Stimulated activated CD4-positive, alpha-beta T cell treated with anti-CD3 and anti-CD28 coated beads, Interleukin-4, amount 100 ng/mL, for 24 hours (primary cell): ENCODE measurements at regions not wholly inside any gene's neighbourhood (a gene's known extent, or its start where the extent isn't known, plus 50 kb on each side); places are given as distances from the start of the nearest gene placed in this dataset.
A peak's percentile ranks its signal among the peaks of the same experiment; 100 is the strongest.
"Not testable (repeated sequence)": the region's sequence is repeated elsewhere in the genome, so short reads cannot be mapped to it uniquely, and the experiment has no call there.

Experiments
- DNase-seq: peaks from one replicate; pipeline ENCODE4 v3.0.0-alpha.2; 2020

DNA sequence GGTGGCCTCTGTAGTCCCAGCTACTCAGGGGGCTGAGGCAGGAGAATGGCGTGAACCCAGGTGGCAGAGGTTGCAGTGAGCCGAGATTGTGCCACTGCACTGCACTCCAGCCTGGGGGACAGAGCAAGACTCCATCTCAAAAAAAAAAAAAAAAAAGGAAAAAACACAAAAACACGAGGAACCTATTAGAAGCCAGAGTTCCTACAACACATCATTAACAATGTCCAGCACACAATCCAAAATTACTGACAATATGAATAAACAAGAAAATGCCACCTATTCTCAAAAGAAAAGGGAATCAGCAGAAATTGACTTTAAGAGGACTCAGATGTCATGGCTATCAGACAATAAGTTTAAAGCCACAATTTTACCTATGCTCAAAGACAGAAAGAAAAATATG, 57.3 kb upstream of the HS3ST3A1 start:
- not testable (repeated sequence) for DNase-seq

DNA sequence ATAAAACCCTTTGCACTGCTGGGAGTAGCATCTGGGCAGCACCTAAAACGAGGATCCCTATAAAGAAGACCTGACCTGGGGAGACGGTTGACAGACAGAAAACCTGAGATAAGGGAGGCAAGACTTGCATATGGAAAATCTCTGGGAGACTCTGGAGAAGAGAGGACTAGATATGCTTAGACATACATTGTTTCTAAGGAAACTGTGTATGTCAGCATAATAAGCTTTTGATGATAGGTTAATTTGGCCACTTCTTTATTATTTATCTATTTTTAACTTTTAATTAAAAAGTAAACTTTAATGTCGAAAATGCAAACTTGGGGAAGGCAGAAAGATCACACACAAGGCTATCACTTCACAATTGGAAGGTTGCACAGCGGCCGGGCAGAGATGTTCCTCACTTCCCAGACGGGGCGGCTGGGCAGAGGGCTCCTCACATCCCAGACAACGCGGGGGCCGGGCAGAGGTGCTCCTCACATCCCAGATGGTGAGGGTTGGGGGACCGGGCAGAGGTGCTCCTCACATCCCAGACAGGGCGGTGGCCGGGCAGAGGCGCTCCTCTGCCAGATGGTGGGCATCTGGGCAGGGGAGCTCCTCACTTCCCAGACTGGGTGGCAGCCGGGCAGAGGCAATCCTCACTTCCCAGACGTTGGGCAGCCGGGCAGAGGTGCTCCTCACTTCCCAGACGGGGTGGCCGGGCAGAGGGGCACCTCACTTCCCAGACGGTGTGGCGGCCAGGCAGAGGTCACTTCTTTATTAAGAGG, 64.3 kb upstream of the HS3ST3A1 start:
- DNase-seq, result no peak

DNA sequence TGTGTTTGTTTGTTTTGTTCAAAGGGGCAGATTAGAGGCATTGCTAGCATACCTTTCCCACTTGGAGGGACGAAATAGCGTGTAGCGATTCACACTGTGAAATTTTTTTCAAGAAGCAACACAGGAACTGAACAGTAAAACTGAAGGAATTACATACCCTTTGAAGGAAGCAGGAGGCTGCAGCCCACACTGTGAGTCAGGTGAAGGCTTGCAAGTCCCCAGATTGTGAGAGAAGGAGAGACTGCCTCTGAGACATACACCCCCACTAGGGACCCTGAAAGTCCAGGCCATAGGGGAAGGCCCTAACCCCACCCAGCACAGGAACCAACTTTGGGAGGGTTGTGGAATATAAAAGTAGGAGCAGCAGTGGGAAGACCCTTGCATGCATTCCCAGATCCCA, 69.6 kb upstream of the HS3ST3A1 start:
- no peak for DNase-seq

DNA sequence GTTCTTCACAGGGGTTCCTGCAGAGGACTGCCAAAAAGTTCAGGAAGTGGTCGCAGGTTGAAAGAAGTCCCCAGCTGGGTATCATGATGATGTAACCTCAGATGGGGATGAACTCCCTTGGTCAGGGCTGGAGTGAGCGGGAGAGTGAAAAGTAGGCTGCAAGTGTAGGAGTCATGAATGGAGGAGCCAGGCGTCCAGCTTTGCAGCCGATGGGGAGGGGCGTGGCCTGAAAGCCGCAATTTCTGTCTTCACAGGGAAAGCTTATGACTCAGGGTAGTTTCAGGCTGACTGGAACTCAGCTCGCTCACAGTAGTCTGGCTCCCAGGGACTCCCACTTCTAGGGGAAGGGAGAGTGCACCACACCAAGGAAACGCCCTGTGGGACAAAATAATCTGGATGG, 70.0 kb upstream of the HS3ST3A1 start:
- peak; percentile 23 for DNase-seq

DNA sequence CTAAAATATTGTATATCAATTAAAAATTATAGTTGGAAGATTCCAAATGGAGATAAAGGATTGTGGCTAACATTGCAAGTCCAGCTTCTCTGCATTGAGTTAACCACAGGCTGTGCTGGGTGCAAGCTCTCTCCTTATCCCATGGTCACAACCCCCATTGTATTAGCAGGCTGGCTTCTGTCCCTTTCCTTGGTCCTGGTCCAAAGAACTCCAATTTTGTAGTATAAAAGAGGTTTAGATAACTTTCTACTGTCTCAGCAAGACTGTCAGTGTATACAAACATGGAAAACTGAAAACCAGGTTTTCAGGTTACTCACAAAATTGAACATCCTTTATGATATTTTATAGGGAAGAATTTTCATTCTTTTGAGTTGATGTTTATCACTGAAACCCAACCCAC, 76.6 kb upstream of the HS3ST3A1 start:
- DNase-seq, result no peak

DNA sequence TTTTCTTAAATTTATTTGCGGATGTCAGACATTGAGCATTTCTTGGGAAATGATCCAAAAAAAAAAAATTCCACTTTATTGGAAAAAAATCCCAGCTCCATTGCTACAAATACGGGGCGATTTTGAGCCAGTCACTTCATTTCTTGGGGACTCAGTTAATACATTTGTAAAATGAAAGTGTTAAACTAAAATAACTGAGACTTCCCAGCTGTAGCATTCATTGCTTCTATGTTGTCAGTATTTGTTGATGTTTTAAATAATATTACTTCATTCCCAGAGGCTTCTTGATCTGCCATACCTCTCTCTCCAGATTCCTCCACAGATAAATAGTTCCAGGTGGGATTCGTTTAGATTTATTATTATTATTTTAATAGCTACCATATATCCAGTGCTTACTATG, 77.1 kb upstream of the HS3ST3A1 start:
- DNase-seq, result no peak

DNA sequence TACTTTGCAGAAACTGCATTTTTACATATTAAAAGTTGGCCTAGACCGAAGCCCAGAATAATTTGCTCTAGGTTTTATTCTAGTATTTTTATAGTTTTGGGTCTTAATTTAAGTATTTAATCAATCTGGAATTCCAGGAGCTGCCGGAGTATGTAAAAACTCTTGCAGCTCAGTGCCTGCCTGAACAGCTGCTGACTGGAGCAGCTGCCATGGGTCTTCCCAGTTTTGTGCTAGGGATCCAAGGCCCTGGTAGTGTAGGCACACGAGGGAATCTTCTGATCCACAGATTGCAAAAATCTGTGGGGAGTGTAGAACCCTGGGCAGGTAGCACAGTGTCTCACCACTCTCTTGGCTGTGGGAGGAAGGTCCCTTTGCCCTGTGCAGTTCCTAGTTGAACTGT, 87.0 kb upstream of the HS3ST3A1 start:
- no peak for DNase-seq

DNA sequence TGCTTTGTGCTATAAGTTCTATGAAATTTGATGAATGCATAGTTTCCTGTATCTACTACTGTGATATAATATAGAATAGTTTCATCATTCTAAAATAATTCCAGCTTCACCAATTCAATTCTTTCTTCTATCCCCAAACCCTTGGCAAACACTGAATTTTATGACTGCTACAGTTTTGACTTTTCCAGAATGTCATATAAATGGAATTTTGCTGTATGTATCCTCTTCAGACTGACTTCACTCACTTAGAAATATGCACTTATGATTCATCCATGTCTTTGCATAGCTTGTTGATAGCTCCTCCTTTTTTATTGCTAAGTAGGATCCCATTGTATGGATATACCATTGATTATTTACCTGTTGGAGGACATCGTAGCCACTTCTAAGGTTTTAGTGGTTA, 89.1 kb upstream of the HS3ST3A1 start:
- DNase-seq, result no peak

DNA sequence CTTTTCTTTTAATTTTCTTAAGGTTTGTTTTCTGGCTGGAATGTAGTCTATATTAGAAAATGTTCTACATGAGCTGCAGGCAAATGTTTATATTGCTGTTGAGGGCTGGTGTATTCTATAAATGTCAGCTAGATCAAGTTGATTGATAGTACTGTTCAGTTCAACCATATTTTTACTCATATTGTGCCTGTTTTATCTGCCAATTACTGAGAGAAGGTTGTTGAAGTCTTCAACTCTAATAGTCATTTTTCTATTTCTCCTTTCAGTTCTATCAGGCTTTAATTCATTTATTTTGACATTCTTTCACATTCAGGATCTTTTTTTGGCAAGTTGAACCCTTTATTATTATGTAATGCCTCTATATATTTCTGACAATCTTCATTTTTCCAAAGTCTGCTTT, 93.2 kb upstream of the HS3ST3A1 start:
- DNase-seq, result no peak

DNA sequence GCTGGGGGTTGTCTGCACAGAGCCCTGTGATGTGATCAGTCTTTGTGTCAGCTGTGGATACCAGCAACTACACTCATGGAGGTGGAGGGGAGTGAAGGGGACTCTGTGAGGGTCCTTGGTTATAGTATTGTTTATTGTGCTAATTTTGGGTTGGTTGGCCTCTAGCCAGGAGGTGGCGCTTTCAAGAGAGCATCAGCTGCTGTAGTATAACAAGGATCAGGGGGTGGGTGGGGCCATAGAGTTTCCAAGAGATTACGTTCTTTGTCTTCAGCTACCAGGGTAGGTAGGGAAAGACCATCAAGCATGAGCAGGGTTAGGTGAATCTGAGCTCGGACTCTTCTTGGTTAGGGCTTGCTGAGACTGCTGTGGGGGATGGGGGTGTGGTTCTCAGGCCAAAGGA, 97.1 kb upstream of the HS3ST3A1 start:
- no peak for DNase-seq

DNA sequence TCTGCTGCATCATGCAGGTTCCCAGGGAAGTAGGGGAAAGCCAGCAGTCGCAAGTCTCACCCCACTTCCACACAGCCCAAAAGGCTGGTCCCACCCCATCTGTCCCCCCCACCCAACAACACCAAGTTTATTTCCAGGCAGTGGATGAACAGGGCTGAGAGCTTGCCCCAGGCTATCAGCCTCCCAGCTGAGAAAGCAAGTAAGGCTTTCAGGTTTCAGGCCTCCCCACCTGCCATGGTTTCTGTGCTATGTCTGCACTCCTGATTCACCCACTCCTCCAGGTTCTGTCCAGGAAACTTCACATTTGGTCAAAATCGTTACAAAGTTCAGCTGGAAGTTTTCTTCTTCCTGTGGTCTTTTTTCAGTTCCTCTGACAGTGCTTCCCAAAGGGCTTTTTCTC, 97.5 kb upstream of the HS3ST3A1 start:
- DNase-seq, result no peak

DNA sequence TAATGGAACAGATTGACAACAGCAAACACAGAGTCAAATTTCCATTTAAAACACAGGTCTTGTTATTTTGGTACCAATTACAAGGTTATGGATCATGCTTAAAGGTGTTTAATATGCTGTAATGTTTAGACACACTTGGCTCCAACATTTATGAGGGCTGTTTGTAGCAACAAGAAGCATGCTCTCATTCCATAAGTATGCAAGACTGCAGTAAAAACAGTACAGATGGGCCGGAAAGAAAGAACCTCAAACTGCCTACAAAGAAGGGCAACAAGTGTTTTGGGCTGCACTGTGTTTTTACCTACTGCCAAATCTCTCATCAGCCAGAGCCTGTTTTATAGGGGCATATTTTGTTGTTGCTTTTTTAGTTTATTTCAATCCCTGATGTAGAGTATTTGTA, 100.5 kb upstream of the HS3ST3A1 start:
- no peak for DNase-seq

DNA sequence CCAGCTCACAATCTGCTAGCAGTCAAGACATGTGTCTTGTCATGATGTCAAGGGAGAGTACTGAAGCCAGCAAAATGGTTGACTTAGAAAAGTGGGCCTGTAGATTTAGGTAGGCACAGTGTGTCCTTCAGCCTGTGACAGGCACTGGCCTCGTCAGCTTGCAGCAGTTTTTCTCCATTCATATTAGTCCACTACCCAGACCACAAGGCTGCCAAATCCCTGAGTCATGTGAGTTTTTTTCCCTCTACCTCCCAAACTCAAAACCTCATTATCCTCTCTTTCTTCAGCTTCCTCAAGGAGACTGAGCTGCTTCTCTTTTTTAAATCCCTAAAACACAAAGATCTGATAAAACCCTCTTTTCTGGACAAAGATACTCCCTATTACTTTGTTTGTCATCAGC, 102.6 kb upstream of the HS3ST3A1 start:
- no peak for DNase-seq

DNA sequence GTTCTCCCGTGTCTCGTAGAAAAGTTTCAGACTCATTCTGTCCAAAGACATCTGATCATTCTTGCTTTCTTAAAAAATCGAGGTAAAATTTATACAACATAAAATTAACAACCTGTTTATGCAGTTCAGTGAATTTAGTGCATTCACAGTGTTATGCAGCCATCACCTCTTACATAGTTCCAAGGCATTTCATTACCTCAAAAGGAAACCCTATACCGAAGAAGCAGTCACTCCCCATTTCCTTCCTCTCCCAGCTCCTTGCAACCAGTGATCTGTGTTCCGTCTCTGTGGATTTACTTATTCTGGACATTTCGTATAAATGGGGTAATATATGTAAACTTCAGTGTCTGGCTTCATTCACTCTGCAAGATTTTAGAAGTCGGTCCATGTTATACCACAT, 103.5 kb upstream of the HS3ST3A1 start:
- DNase-seq, result no peak

DNA sequence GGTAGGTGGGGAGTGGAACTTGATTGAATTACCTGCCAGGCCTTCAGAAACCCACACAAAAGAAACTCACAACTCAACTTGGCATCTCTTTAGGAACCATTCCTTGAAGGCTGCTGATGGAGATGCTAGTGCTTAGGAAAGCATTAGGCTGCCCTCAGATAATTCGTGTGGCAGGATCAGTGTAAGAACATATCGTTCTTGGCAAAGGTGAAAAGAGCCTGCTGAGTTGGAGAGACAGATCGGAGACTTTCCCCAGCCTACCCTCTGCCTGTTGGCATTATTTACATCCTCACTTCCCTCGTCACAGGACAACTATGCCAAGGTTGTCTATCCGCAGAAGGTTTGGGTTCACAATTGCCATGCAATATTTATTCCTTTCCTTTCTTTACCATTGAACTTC, 120.0 kb upstream of the HS3ST3A1 start:
- DNase-seq, result no peak

DNA sequence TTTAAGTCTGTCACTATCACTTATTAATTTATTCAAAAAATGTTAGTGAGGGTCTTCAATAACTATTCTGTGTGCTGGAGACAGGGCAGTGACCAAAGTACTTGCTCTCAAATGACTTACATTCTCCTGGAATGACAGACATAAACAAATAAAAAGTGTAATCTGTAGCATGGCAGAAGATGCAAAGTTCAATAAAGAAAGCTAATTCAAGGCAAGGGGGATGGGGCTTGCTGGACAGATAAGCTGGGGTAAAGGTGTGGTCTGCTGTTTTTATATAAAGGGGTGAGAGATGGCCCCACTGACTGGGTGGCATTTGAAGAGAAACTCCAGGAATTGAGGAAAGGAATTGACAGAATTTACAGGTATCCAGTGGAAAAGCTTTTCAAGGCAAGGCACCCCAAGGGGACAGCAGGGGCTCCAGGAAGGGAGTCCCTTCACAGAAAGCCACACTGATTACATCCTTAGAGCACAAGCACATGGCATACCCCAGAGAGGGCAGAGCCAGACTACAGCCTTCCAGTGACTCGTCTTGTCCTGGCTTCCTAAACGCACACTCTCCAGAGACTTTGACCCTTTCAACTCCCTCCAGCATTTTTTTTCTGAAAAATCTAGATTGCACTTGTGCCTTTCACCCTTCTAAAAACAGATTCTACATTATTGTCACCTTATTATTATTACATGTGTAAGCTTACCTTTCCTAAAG, 123.7 kb upstream of the HS3ST3A1 start:
- no peak for DNase-seq

DNA sequence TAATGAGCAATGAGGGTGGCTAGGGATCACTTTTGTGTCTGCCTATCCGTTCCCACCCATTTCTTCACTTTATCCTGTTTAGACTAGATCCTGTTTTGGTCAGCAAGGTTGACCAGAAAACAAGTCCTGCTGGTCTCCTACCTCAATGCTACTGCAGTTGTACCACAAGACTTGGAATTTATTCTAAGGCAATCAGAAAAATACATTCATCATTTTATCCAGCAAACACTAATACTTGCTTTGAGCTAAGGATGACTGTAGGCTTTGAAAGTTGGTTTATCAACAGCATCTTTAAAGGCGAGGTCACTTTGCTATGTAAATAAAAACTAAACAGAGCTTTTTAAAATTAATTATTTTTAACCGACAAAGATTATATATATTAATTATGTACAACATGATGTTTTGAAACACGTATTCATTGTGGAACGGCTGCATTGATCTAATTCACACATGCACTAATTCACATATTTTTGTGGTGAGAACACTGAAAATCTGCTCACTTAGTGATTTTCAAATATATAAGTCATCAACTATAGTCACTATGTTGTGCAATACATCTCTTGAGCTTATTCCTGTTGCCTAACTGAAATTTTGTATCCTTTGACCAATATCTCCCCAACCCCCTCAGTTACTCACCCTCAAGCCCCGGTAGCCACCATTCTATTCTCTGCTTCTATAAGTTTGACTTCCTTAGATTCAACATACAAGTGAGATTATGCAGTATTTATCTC, 125.9 kb upstream of the HS3ST3A1 start:
- no peak for DNase-seq

DNA sequence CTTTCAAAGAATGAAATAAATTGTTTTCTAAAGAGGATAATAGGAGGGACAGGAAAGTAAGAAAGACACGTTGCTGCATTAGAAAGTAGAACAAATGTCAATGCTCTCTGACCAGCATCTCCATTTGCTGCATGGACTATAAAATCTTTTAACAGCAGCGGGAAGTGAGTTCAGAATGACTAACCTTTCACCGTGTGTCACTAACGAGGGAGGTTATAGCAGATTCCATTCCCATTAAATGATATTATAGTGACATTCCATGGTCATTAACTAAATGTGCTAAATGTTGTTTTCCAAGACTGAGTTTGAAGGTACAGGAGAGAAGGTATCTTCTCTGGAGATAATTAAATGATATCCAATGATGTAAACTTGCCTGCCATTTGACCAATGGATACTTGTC, 127.1 kb upstream of the HS3ST3A1 start:
- DNase-seq, result no peak

DNA sequence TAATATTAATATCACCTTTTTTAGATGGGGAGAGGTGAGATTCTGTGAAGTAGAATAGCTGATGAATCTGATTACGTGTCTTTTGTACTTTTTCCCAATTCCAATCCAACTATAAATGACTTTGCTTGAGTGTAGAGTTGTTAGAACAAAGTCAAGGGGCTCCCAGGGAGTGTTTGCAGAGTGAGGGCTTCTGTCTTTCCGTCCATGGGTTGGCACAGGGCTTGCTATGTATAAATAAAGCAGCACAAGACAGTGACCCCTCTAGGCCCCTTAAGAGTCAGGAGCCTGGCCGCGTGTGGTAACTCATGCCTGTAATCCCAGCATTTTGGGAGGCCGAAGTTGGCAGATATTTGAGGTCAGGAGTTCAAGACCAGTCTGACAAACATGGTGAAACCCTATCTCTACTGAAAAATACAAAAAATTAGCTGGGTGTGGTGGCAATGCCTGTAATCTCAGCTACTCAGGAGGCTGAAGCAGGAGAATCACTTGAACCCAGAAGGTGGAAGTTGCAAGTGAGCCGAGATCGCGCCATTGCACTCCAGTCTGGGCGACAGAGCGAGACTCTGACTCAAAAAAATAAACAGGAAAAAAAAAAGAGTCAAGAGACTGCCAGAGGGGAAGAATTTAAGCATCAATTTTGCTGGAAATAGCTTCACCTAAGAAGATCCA, 127.9 kb upstream of the HS3ST3A1 start:
- no peak for DNase-seq

DNA sequence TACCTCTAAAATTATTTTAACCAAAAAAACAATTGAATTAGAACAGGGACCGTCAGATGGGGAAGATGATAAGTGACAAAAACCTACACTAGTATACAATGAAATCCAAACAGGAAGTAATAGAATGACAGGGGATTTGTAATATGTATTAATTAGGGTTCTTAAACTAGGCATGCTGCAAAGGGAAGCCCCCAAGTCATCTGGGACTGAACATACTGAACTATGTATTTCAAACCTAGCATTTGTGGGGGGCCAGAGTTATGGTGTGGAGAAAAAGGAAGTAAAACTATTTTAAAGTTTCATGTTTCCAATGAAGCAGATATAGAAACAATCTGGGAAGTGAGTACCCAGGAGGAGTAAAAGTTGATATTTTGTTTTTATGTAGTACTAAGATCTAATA, 133.2 kb upstream of the HS3ST3A1 start:
- no peak for DNase-seq

DNA sequence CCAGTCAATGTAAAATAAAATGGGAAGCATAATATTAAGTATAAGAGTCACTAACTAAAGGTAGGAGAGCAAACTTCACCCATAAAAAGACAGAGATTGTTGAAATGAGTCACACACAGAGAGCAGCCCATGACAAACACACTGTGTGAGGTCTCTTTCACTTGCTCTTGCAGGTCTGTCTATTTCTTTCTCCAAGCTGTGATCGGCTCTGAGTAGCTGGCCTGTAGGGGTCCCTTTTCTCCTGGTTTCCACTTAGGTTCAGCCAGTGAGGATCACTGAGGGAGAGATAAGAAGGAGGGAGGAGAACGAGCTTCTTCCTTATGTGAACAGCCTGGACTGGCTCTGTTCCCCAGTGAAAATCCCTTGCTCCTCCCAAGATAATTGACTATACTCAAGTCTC, 133.7 kb upstream of the HS3ST3A1 start:
- DNase-seq, result no peak

DNA sequence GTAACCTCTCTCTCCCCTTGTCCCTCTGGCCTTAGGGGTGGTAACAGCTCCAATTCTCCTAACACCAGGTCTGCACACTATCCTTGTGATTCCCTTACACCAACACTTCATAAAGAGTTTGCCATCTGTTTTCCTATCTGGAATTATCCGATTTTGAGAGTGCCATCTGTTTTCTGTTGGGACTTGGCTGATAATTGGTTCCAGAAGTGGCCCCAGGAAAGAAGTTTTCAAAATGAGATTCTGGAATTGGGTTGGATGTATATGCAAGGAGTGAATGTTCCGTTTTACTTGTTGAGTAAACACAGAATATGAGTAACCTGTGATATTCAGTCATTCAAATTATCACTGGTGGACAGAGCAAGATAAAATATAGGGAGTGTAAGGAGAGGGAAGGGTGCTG, 134.1 kb upstream of the HS3ST3A1 start:
- DNase-seq, result no peak

DNA sequence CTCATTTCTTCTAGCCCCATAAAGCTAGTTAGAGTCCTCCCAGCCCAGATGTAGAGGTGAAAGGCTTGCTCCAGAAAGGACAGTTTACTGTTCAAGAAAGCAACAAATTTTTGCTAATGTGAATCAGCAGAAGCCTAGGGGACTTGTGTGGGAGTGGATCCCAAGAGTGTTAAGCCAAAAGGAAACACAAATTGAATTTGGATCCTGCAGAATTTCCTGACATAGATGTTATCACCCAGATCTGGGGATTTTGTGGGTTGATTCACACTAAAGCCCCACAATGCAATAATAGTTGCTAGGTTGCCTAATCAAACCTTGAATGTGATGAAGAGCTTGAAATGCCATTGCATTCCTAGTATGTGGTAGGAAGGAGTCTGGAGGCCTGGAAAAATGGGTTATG, 135.2 kb upstream of the HS3ST3A1 start:
- DNase-seq, result no peak

DNA sequence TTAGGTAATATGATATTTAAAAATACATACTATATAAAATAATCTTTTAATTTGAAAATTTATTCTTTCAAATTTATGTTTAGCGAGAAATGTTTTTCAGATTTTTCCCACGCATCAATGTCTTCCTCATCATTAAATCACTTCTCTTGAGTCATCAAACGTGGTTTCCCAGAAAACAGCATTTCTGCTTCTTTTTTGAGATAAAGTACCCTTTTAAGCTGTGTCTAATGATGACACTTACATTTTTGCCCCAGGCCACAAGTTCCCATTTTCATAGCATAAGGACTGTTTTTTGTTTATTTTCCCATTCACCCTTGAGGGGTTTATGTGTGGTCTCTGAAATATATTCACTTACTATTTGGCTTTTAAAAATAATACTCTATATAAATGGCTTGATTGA, 139.0 kb upstream of the HS3ST3A1 start:
- no peak for DNase-seq
